ENCODE measurements at regions not wholly inside any gene's neighbourhood (a gene's known extent, or its start where the extent isn't known, plus 50 kb on each side); places are given as distances from the start of the nearest gene placed in this dataset.

GRCh38 chr3:187958432-187959003 lies 195.4 kb upstream of the LPP start:
- DNase-seq, result no peak

GRCh38 chr3:187960820-187961219 lies 193.1 kb upstream of the LPP start:
- DNase-seq, result no peak

GRCh38 chr3:187961366-187961765 lies 192.6 kb upstream of the LPP start:
- DNase-seq, result no peak

GRCh38 chr3:187963003-187963676 lies 190.8 kb upstream of the LPP start:
- no peak for DNase-seq

GRCh38 chr3:187963677-187964385 lies 190.1 kb upstream of the LPP start:
- DNase-seq, result no peak

- DNase-seq, result no peak
Observed at GRCh38 chr3:187964760-187965159, 189.2 kb upstream of the LPP start.

GRCh38 chr3:187966096-187966495 lies 187.9 kb upstream of the LPP start:
- no peak for DNase-seq

- no peak for DNase-seq
Observed at GRCh38 chr3:187966636-187967406, 187.1 kb upstream of the LPP start.

- DNase-seq, result no peak
Observed at GRCh38 chr3:187967993-187968392, 186.0 kb upstream of the LPP start.

GRCh38 chr3:187968883-187969580 lies 184.9 kb upstream of the LPP start:
- DNase-seq, result no peak

GRCh38 chr3:187969581-187969950 lies 184.4 kb upstream of the LPP start:
- DNase-seq, result no peak

- DNase-seq, result no peak
Observed at GRCh38 chr3:187970106-187970505, 183.9 kb upstream of the LPP start.

GRCh38 chr3:187971629-187972028 lies 182.3 kb upstream of the LPP start:
- no peak for DNase-seq

GRCh38 chr3:187972454-187972853 lies 181.5 kb upstream of the LPP start:
- DNase-seq, result no peak

- DNase-seq, result no peak
Observed at GRCh38 chr3:187973977-187974870, 179.7 kb upstream of the LPP start.

GRCh38 chr3:187974871-187975271 lies 179.1 kb upstream of the LPP start:
- no peak for DNase-seq

- no peak for DNase-seq
Observed at GRCh38 chr3:187975561-187976364, 178.2 kb upstream of the LPP start.

GRCh38 chr3:187976365-187976900 lies 177.5 kb upstream of the LPP start:
- DNase-seq, result no peak

- DNase-seq, result no peak
Observed at GRCh38 chr3:187977659-187978058, 176.3 kb upstream of the LPP start.

- DNase-seq, result no peak
Observed at GRCh38 chr3:187978433-187979011, 175.4 kb upstream of the LPP start.

Data from activated T-cell treated with anti-CD3 and anti-CD28 coated beads for 4 hours (primary cell).